ENCODE measurements at regions not wholly inside any gene's neighbourhood (a gene's known extent, or its start where the extent isn't known, plus 50 kb on each side); places are given as distances from the start of the nearest gene placed in this dataset.

DNA sequence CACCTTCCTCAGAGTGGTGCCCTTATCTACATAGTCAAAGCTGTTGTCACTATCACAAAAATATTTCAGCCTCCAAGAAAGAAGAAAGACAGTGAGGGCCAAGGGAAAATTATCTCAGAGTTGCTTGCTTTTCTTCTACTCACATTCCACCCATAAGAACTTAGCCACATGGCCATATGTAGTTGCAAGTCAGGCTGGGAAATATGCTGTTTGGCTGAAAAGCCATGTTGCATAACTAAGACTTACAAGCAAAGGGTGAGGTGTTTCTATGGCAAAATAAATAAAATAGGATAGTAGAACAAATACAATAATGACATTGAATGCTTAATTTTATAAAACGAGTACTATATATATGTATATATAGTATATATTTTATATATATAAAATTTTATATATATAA is 365.9 kb upstream of the PABPC4L start:
- TF ChIP-seq, protein P1, sequence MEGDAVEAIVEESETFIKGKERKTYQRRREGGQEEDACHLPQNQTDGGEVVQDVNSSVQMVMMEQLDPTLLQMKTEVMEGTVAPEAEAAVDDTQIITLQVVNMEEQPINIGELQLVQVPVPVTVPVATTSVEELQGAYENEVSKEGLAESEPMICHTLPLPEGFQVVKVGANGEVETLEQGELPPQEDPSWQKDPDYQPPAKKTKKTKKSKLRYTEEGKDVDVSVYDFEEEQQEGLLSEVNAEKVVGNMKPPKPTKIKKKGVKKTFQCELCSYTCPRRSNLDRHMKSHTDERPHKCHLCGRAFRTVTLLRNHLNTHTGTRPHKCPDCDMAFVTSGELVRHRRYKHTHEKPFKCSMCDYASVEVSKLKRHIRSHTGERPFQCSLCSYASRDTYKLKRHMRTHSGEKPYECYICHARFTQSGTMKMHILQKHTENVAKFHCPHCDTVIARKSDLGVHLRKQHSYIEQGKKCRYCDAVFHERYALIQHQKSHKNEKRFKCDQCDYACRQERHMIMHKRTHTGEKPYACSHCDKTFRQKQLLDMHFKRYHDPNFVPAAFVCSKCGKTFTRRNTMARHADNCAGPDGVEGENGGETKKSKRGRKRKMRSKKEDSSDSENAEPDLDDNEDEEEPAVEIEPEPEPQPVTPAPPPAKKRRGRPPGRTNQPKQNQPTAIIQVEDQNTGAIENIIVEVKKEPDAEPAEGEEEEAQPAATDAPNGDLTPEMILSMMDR (conservative IDR thresholded peaks at IDR 0.05; ENCODE audit: low read depth, low read length), result no peak
- TF ChIP-seq EZH2 (IDR thresholded peaks at IDR 0.05; ENCODE audit: low read length, unreplicated experiment), result no peak
- TF ChIP-seq EZH2phosphoT487 (IDR thresholded peaks at IDR 0.05; ENCODE audit: borderline replicate concordance, low read length), result no peak

Measured in PC-3 (cell line).